Tibial artery (tissue), 4 donors: ENCODE measurements at regions not wholly inside any gene's neighbourhood (a gene's known extent, or its start where the extent isn't known, plus 50 kb on each side); places are given as distances from the start of the nearest gene placed in this dataset.

Source experiments
- DNase-seq, 2 donors: peaks; one replicate each; pipeline ENCODE4 v3.0.0-alpha.2; 2019
- H3K27ac ChIP-seq, 2 donors: fragments of 200-600 bp; sonication (generic) in 1 of 2; 1 replicate in 1 of 2; 2 replicates in 1 of 2; pipeline ENCODE4 v1.5.1; 2018 to 2019; ENCODE audit warnings: mild to moderate bottlenecking in 1 of 2
- H3K27me3 ChIP-seq, 2 donors: fragments of 200-600 bp; sonication (generic) in 1 of 2; one replicate each; pipeline versions ENCODE4 v1.5.1 to v1.6.0; 2016 to 2019
- H3K36me3 ChIP-seq, 3 donors: fragments of 200-600 bp; sonication (generic) in 2 of 3; one replicate each; pipeline ENCODE4 v1.5.1; 2016 to 2019; ENCODE audit warnings: mild to moderate bottlenecking in 2 of 3
- H3K4me1 ChIP-seq, 4 donors: fragments of 200-600 bp; sonication (generic) in 2 of 4; 1 replicate in 3 of 4; 2 replicates in 1 of 4; pipeline ENCODE4 v1.5.1; 2016 to 2019
- H3K4me3 ChIP-seq, 2 donors: fragments of 200-600 bp; sonication (generic) in 1 of 2; 1 replicate in 1 of 2; 2 replicates in 1 of 2; pipeline ENCODE4 v1.5.1; 2018 to 2019; ENCODE audit warnings: mild to moderate bottlenecking in 2 of 2
- H3K9me3 ChIP-seq, 3 donors: fragments of 200-600 bp; sonication (generic) in 1 of 3; one replicate each; pipeline ENCODE4 v1.5.1; 2016 to 2019
- CTCF ChIP-seq, 2 experiments: fragments of 200-600 bp in 1 of 2; fragments of 450-650 bp in 1 of 2; IDR thresholded peaks; one replicate each; pipeline ENCODE4 v1.5.1; 2017 to 2019; ENCODE audit warnings: antibody characterized with exemption in 2 of 2, mild to moderate bottlenecking in 1 of 2, moderate library complexity in 1 of 2
- intact Hi-C: fragments of 100-400 bp; cut with DNase I; formaldehyde crosslinking; loops from one replicate; pipeline ENCODE4 v1.15.0; 2023; ENCODE audit warnings: low total_unique reads

GRCh38 chr11:92915551-92915950 lies 53.9 kb upstream of the MTNR1B start:
- Histone ChIP-seq H3K9me3 (no peaks in the 10 kb centered on the region), H3K4me1 (no peaks in the 10 kb centered on the region), H3K27me3 (no peaks in the 10 kb centered on the region), H3K4me3 (no peak overlapping the region), H3K27ac (no peak overlapping the region), H3K36me3 (no peaks in the 10 kb centered on the region)
- no peak for DNase-seq
- intact Hi-C loops = no loop called here
- TF ChIP-seq CTCF (IDR thresholded peaks at IDR 0.05) = no peak

- Histone ChIP-seq H3K27me3 (no peaks in the 10 kb centered on the region), H3K36me3 (no peaks in the 10 kb centered on the region), H3K4me3 (no peak overlapping the region), H3K4me1 (no peaks in the 10 kb centered on the region), H3K9me3 (no peaks in the 10 kb centered on the region), H3K27ac (no peak overlapping the region)
- intact Hi-C loops = no loop called here
- no peak for TF ChIP-seq CTCF (IDR thresholded peaks at IDR 0.05)
- DNase-seq = no peak
Measured at GRCh38 chr11:92916299-92916698, 53.2 kb upstream of the MTNR1B start.

- Histone ChIP-seq H3K27me3 (no peaks in the 10 kb centered on the region), H3K4me1 (no peaks in the 10 kb centered on the region), H3K4me3 (no peak overlapping the region), H3K36me3 (no peaks in the 10 kb centered on the region), H3K9me3 (no peaks in the 10 kb centered on the region), H3K27ac (no peak overlapping the region)
- TF ChIP-seq CTCF (IDR thresholded peaks at IDR 0.05) = no peak
- DNase-seq = no peak
- intact Hi-C loops = no loop called here
Measured at GRCh38 chr11:92917927-92918326, 51.5 kb upstream of the MTNR1B start.

- TF ChIP-seq CTCF (IDR thresholded peaks at IDR 0.05) = no peak
- Histone ChIP-seq H3K4me3 (no peak overlapping the region), H3K4me1 (no peaks in the 10 kb centered on the region), H3K36me3 (no peaks in the 10 kb centered on the region), H3K27ac (no peak overlapping the region), H3K27me3 (no peaks in the 10 kb centered on the region), H3K9me3 (no peaks in the 10 kb centered on the region)
- no peak for DNase-seq
- intact Hi-C loops = no loop called here
Measured at GRCh38 chr11:92919048-92919447, 50.4 kb upstream of the MTNR1B start.
